ENCODE measurements at regions not wholly inside any gene's neighbourhood (a gene's known extent, or its start where the extent isn't known, plus 50 kb on each side); places are given as distances from the start of the nearest gene placed in this dataset.

DNA sequence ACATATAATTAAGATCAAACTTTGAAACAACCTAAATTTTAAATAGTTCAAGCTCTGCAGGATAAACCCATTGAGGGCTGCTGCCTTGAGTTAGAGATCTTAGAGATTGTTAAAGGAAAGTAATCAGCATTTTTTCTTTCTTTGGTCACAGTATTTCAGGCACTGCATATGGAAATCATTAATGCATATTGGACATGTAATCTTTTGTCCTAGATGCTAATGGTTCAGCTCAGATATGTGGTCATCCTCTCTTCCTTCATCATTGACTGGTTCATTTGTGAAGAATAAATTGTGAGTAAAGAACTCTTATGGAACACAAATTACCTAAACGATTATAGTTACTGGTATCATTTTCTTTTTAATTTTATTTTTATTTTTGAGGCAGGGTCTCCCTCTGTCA, 82.0 kb upstream of the PRLR start:
- H3K4me3 ChIP-seq (ENCODE audit: low read depth, low read length), result no peak overlapping the region
- TF ChIP-seq, protein P1, sequence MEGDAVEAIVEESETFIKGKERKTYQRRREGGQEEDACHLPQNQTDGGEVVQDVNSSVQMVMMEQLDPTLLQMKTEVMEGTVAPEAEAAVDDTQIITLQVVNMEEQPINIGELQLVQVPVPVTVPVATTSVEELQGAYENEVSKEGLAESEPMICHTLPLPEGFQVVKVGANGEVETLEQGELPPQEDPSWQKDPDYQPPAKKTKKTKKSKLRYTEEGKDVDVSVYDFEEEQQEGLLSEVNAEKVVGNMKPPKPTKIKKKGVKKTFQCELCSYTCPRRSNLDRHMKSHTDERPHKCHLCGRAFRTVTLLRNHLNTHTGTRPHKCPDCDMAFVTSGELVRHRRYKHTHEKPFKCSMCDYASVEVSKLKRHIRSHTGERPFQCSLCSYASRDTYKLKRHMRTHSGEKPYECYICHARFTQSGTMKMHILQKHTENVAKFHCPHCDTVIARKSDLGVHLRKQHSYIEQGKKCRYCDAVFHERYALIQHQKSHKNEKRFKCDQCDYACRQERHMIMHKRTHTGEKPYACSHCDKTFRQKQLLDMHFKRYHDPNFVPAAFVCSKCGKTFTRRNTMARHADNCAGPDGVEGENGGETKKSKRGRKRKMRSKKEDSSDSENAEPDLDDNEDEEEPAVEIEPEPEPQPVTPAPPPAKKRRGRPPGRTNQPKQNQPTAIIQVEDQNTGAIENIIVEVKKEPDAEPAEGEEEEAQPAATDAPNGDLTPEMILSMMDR (IDR thresholded peaks at IDR 0.05; ENCODE audit: low read depth, low read length, missing control alignments), result no peak
- DNase-seq (ENCODE audit: low read depth), result no peak

DNA sequence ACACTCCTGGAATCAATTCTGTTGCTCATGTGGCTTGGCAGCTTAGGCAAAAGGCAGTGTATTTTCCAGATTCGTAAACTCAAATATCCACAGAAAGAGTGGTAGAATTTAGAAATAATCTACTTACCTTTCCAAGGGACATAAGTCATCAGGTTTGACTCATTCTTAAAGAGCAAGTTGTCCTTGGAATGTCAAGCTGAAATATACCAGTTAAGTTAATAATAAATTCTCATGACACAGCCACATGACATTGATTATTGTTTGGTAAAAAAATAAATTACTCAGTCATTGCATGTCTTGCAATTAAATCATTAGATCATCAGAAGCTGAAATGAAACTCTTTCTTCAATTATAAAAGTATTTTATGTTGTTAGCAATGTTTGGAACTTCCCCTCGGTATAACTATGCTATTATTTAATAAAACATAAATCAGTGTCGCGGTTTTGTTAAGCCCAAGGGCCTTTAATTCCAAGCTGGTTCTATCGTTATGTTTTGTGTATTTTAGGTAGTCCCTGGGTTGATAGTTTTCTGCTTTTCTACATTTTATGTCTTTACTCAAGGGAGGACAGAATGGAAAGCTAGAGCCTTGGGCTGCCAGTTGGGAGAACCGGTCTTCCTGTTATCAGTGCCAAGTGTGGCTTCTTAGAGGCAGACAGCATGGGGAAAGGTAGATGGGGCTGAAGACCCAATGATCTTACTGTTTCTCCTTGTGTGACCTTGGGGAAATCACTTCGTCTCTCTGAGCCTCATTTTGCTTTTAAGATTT, 79.3 kb upstream of the PRLR start:
- H3K4me3 ChIP-seq (ENCODE audit: low read depth, low read length), result no peak overlapping the region
- no peak for DNase-seq (ENCODE audit: low read depth)
- TF ChIP-seq, protein P1 (IDR thresholded peaks at IDR 0.05; ENCODE audit: low read depth, low read length, missing control alignments), result no peak

DNA sequence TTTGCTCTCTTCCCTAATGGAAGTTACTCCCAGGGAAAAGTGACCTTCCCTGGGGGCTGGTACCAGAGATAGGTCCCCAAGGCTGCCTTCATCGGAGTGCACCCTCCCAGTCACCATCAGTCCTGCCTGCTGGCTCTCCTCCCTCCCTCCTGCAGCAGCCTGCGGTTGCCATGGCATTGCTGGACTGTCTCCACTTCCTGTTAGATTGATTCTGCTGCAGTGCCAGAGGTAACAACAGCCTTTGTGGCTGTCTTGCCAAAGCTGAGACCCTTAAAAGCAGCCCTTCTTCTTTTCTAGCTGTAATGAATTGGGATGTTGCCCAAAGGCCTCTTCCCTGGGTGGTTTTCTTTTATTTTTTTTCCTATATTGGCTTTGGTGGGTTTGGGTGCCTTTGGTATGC, 78.1 kb upstream of the PRLR start:
- TF ChIP-seq, protein P1 (IDR thresholded peaks at IDR 0.05; ENCODE audit: low read depth, low read length, missing control alignments), result no peak
- DNase-seq (ENCODE audit: low read depth), result no peak
- no peak overlapping the region for H3K4me3 ChIP-seq (ENCODE audit: low read depth, low read length)

DNA sequence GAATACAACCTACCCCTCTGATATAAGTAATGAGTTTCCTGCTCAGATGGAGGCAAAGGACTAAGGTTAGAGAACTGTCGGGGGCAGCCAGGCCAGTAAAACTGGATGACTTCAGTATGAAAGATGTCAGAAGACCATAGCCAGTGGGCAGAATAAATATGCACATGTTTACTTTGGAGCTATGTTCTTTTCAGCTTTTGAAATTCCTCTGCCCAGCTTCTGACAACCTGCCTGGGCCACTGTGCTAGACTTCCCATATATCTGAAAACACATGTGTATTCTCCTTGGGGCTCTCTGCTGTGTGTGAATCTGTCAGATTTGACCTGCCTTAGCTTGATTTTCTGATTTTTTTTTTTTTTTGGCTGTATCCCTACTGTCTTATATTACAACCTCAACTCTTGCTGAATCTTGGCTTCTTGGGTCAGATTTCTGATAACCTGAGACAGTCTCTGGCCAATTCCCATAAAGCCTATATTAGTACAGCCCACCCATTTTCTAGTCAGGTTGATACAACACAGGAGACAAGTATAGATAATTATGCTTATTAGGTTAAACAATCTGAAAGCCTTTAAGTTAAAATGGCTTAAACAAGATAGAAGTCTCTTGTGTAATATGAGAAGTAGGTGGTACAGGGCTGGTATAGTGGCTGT, 76.6 kb upstream of the PRLR start:
- TF ChIP-seq, protein P1 (IDR thresholded peaks at IDR 0.05; ENCODE audit: low read depth, low read length, missing control alignments), result no peak
- H3K4me3 ChIP-seq (ENCODE audit: low read depth, low read length), result no peak overlapping the region
- no peak for DNase-seq (ENCODE audit: low read depth)

DNA sequence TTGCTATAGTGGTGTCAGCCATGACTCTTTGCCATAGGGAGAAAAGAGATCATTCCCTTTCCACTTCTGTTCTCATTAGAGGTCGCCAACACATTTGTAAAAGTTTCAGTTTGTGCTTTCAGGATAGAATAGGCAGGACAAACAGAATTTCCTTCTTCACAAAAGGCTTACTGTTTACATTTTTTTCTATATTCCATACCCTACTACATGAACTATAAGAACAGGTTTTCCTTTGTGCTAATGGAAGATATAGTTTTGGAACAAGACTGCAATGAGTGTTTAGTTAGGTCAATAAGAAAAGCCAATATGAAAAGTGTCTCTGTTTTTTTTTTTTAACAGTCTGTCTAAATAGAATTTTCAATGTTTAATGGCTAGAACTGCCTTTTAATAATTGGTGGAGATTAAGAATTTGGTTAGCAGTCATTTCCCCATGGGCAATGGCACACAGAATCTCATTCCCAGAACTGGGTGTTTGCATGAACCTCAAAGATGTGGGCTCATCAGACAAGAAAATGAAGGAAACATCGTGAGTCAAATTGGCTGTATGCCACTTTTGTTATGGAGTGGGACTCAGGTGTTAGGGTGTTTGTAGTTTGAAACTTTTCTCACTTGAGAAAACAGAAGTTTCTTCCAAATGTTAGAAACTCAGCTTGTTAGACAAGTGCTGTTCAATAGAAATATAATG, 75.2 kb upstream of the PRLR start:
- no peak for DNase-seq (ENCODE audit: low read depth)
- H3K4me3 ChIP-seq (ENCODE audit: low read depth, low read length), result no peak overlapping the region
- TF ChIP-seq, protein P1 (IDR thresholded peaks at IDR 0.05; ENCODE audit: low read depth, low read length, missing control alignments), result no peak

DNA sequence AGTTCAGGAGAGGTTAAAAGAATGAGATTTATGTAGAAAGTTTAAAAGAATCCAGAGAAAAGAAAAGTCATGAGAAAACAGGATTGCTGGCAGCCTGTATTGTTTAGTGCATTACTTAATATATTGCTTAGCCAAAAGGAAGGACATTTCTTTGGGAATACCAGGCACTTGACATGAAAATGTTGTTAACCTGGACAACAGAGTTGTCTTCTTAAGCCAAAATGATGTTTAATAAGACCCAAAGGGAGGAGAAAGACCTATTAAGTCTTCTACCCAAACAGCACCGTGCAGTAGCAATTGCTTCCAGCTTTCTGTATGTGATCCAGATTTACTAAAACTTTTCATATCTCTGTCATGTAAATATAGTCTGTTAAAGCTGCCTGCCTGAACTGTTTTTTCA, 74.0 kb upstream of the PRLR start:
- H3K4me3 ChIP-seq (ENCODE audit: low read depth, low read length), result no peak overlapping the region
- TF ChIP-seq, protein P1 (IDR thresholded peaks at IDR 0.05; ENCODE audit: low read depth, low read length, missing control alignments), result no peak
- DNase-seq (ENCODE audit: low read depth), result no peak

Measured in GM12864 (cell line).